ENCODE measurements at regions not wholly inside any gene's neighbourhood (a gene's known extent, or its start where the extent isn't known, plus 50 kb on each side); places are given as distances from the start of the nearest gene placed in this dataset.

DNA sequence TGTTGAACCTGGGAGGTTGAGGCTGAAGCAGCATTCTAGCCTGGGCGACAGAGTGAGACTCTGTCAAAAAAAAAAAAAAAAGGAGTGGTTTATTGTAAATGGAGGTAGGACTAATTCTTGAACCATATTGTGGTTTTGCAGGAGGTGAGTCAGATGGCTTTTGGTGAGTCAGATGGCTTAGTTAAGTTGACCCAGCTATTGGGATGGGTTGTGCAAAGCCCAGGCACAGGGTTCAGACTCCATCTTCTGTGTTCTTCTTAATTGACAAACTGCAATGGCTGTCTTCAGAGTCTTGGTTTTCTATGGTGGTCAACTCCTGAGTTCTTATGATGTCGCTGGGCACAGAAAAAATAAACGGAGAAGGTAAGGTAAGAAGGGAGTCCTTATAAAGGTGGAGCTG lies 182.7 kb downstream of the ADAMTS15 start:
- TF ChIP-seq, protein P1, sequence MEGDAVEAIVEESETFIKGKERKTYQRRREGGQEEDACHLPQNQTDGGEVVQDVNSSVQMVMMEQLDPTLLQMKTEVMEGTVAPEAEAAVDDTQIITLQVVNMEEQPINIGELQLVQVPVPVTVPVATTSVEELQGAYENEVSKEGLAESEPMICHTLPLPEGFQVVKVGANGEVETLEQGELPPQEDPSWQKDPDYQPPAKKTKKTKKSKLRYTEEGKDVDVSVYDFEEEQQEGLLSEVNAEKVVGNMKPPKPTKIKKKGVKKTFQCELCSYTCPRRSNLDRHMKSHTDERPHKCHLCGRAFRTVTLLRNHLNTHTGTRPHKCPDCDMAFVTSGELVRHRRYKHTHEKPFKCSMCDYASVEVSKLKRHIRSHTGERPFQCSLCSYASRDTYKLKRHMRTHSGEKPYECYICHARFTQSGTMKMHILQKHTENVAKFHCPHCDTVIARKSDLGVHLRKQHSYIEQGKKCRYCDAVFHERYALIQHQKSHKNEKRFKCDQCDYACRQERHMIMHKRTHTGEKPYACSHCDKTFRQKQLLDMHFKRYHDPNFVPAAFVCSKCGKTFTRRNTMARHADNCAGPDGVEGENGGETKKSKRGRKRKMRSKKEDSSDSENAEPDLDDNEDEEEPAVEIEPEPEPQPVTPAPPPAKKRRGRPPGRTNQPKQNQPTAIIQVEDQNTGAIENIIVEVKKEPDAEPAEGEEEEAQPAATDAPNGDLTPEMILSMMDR (IDR thresholded peaks at IDR 0.05): no peak
- no peak for TF ChIP-seq POLR2A (IDR thresholded peaks at IDR 0.05)
- TF ChIP-seq EP300 (IDR thresholded peaks at IDR 0.05): no peak
